HCT116 (cell line): ENCODE measurements at regions not wholly inside any gene's neighbourhood (a gene's known extent, or its start where the extent isn't known, plus 50 kb on each side); places are given as distances from the start of the nearest gene placed in this dataset.

Experiments used
- ATAC-seq: fragments of 200-7000 bp; cut with Tn5 transposase; 2 replicates; pipeline ENCODE4 v1.9.1; 2020; ENCODE audit warnings: mild to moderate bottlenecking, moderate library complexity
- BruUV-seq: library from RNA; stranded (reverse); fragments of 400-500 nt; replicated peaks from 2 replicates; lab custom pipeline; 2021; lab: Mats Ljungman, UMichigan
- CTCF ChIA-PET: fragments of 300-600 bp; sonication (Branson Sonifier 250); formaldehyde crosslinking; loops from one replicate; lab custom pipeline; 2021; ENCODE audit warnings: antibody characterized with exemption; lab: Charles Lee
- POLR2A ChIA-PET: fragments of 300-600, 350-600 bp; sonication (Branson Sonifier 250); formaldehyde crosslinking; loops from one replicate; lab custom pipeline; 2021; ENCODE audit warnings: antibody characterized with exemption; lab: Charles Lee
- RAD21 ChIA-PET, 2 experiments: fragments of 300-600 bp; sonication (Branson Sonifier 250); formaldehyde crosslinking; loops; one replicate each; lab custom pipeline; 2023; ENCODE audit warnings: low total read pairs in 2 of 2; ENCODE audit not compliant: uncharacterized antibody in 2 of 2, unreplicated experiment in 2 of 2, low non-redundant PET in 1 of 2; lab: Charles Lee
- DNase-seq: peaks from one replicate; pipeline ENCODE4 v3.0.0-alpha.2; 2010; ENCODE audit warnings: low read depth, low spot score
- H2AFZ ChIP-seq: fragments of 200-600 bp; shearing (Covaris generic), sonication (generic); 2 replicates; pipeline ENCODE4 v1.6.1; 2017; ENCODE audit warnings: low read depth, mixed run types, mixed read lengths, antibody characterized with exemption, low read length; ENCODE audit not compliant: poor library complexity, severe bottlenecking
- H3K27ac ChIP-seq: 2 replicates; pipeline ENCODE4 v1.5.1; 2012; ENCODE audit warnings: low read depth, low read length
- H3K27me3 ChIP-seq: fragments of 200-600 bp; sonication (generic); 2 replicates; pipeline ENCODE4 v1.6.1; 2016; ENCODE audit warnings: mixed run types, low read length, mixed read lengths; ENCODE audit not compliant: insufficient read depth
- H3K36me3 ChIP-seq, 2 experiments: fragments of 200-500 bp in 1 of 2; fragments of 200-600 bp in 1 of 2; sonication (Bioruptor generic) in 1 of 2; sonication (generic) in 1 of 2; 2 replicates each; pipeline versions ENCODE4 v1.5.1 to v1.6.1; 2014 to 2016; ENCODE audit warnings: low read length in 2 of 2, inconsistent platforms in 1 of 2, mixed read lengths in 1 of 2, mixed run types in 1 of 2; ENCODE audit not compliant: insufficient read depth in 2 of 2, control insufficient read depth in 1 of 2
- H3K4me1 ChIP-seq, 2 experiments: fragments of 200-600 bp in 1 of 2; sonication (generic) in 1 of 2; 2 replicates each; pipeline versions ENCODE4 v1.5.1 to v1.6.1; 2012 to 2017; ENCODE audit warnings: low read length in 2 of 2, inconsistent platforms in 1 of 2, mild to moderate bottlenecking in 1 of 2, mixed read lengths in 1 of 2, mixed run types in 1 of 2, moderate library complexity in 1 of 2; ENCODE audit not compliant: insufficient read depth in 2 of 2, control insufficient read depth in 1 of 2
- H3K4me2 ChIP-seq: fragments of 200-600 bp; sonication (generic); 2 replicates; pipeline ENCODE4 v1.6.1; 2017; ENCODE audit warnings: mixed run types, low read length, mixed read lengths
- H3K4me3 ChIP-seq, 2 experiments: fragments of 200-600 bp in 1 of 2; sonication (generic) in 1 of 2; replicated peaks in 1 of 2; 2 replicates each; pipeline ENCODE4 v1.5.1; 2011 to 2016; ENCODE audit warnings: low read length in 2 of 2, control low read depth in 1 of 2, low read depth in 1 of 2, mild to moderate bottlenecking in 1 of 2, mixed read lengths in 1 of 2, mixed run types in 1 of 2
- H3K79me2 ChIP-seq: fragments of 200-600 bp; sonication (generic); 2 replicates; pipeline ENCODE4 v1.6.1; 2017; ENCODE audit warnings: mild to moderate bottlenecking, mixed run types, low read length, moderate library complexity, mixed read lengths; ENCODE audit not compliant: insufficient read depth
- H3K9ac ChIP-seq: fragments of 200-600 bp; sonication (generic); 2 replicates; pipeline ENCODE4 v1.6.1; 2016; ENCODE audit warnings: low read length, mixed read lengths
- H3K9me2 ChIP-seq: fragments of 200-600 bp; sonication (generic), shearing (Covaris generic); 2 replicates; pipeline ENCODE4 v1.6.1; 2017; ENCODE audit warnings: mixed run types, mild to moderate bottlenecking, moderate library complexity; ENCODE audit not compliant: insufficient read depth
- H3K9me3 ChIP-seq, 2 experiments: fragments of 200-500 bp in 1 of 2; fragments of 200-600 bp in 1 of 2; sonication (Bioruptor generic) in 1 of 2; sonication (generic) in 1 of 2; 2 replicates each; pipeline ENCODE4 v1.6.1; 2014 to 2017; ENCODE audit warnings: low read length in 2 of 2, mixed read lengths in 2 of 2, inconsistent platforms in 1 of 2, low read depth in 1 of 2, mild to moderate bottlenecking in 1 of 2, mixed run types in 1 of 2, moderate library complexity in 1 of 2; ENCODE audit not compliant: control insufficient read depth in 1 of 2, insufficient read depth in 1 of 2
- H4K20me1 ChIP-seq: fragments of 200-600 bp; sonication (generic), shearing (Covaris generic); 2 replicates; pipeline ENCODE4 v1.6.1; 2017; ENCODE audit warnings: mixed run types, mild to moderate bottlenecking, moderate library complexity; ENCODE audit not compliant: insufficient read depth
- CEBPB ChIP-seq: IDR thresholded peaks from 2 replicates; pipeline ENCODE4 v1.6.1; 2012; ENCODE audit warnings: low read depth
- EZH2phosphoT487 ChIP-seq: fragments of 200-600 bp; IDR thresholded peaks from 2 replicates; pipeline ENCODE4 v1.6.1; 2018; ENCODE audit warnings: antibody characterized with exemption, borderline replicate concordance
- FOSL1 ChIP-seq: IDR thresholded peaks from 2 replicates; pipeline ENCODE4 v1.6.1; 2012; ENCODE audit warnings: low read depth
- POLR2A ChIP-seq: IDR thresholded peaks from 2 replicates; pipeline ENCODE4 v1.7.0; 2011; ENCODE audit warnings: borderline replicate concordance; ENCODE audit not compliant: insufficient read depth, insufficient read length; ENCODE audit errors: extremely low read depth
- RAD21 ChIP-seq: IDR thresholded peaks from 2 replicates; pipeline ENCODE4 v1.6.1; 2012; ENCODE audit warnings: low read depth, mild to moderate bottlenecking
- SP1 ChIP-seq: IDR thresholded peaks from 2 replicates; pipeline ENCODE4 v1.6.1; 2012; ENCODE audit warnings: low read depth
- SRF ChIP-seq: IDR thresholded peaks from 2 replicates; pipeline ENCODE4 v1.6.1; 2012; ENCODE audit warnings: low read depth
- TCF7L2 ChIP-seq: IDR thresholded peaks from 2 replicates; pipeline ENCODE4 v1.7.0; 2011; ENCODE audit warnings: borderline replicate concordance, inconsistent platforms; ENCODE audit not compliant: insufficient read depth, insufficient read length; ENCODE audit errors: extremely low read depth
- YY1 ChIP-seq: IDR thresholded peaks from 2 replicates; pipeline ENCODE4 v1.6.1; 2011; ENCODE audit warnings: low read length, low read depth, moderate library complexity, mild to moderate bottlenecking; ENCODE audit not compliant: insufficient replicate concordance; ENCODE audit errors: extremely low read depth
- ZNF274 ChIP-seq: fragments of 200-500 bp; sonication (Bioruptor generic); IDR thresholded peaks from 2 replicates; pipeline ENCODE4 v1.6.1; 2014; ENCODE audit warnings: mild to moderate bottlenecking, low read depth, low read length, inconsistent platforms
- intact Hi-C: fragments of 100-400 bp; cut with micrococcal nuclease; formaldehyde crosslinking; loops from 2 replicates; pipeline ENCODE4 v1.10.0; 2022
- TF ChIP-seq, protein P1 (sequence below): IDR thresholded peaks from 2 replicates; pipeline ENCODE4 v1.6.1; 2012; ENCODE audit warnings: low read depth
- TF ChIP-seq, protein P2 (sequence below), 3 experiments: fragments of 200-600 bp in 1 of 3; sonication (generic) in 1 of 3; IDR thresholded peaks in 2 of 3; conservative IDR thresholded peaks in 1 of 3; 2 replicates each; pipeline ENCODE4 v1.5.1; 2012 to 2017; ENCODE audit warnings: low read depth in 2 of 3, low read length in 2 of 3, antibody characterized with exemption in 1 of 3, borderline replicate concordance in 1 of 3, control low read depth in 1 of 3, mild to moderate bottlenecking in 1 of 3, mixed read lengths in 1 of 3, mixed run types in 1 of 3, moderate library complexity in 1 of 3; ENCODE audit not compliant: insufficient read depth in 1 of 3

DNA sequence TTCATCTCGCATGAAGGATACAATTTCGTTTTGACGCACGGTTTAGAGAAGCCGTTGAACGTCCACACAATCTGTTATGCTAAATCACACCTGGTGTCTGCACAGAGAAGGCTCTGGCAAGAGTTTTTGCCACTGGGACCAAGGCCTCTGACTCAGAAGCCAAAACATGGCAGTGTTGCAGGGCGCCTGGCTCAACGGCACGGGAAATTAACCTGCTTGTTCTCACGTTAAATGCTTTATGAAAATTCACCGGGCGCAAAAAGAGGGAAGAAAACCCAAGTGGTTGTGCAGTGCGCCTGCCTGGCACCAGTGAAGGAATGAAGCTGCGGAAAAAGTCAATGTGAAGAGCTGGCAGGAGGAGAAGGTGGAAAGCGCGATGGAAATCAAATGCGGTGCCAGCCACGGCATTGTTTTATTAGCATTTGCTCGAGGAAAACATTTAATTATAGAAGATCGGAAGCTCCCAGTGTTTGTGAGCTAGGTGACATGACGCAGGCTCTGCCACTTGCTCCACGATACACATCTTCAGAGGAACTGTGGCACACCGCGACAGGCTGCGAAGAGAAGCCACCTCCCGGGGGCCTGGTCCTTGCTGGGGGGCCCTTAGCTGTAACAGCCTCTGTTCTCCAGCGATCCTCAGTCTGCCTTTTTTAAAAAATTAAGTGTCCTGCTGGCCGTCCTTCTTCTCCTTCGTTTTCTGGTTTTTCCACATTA is 126.2 kb downstream of the ZIC5 start:
- Histone ChIP-seq H3K9ac (no peak overlapping the region), H2AFZ (no peak overlapping the region), H3K27me3 (no peaks in the 10 kb centered on the region; the same call in 1 of the 2 replicates), H3K4me1 (no peaks in the 10 kb centered on the region), H3K27ac (no peak overlapping the region), H3K4me3 (no peak overlapping the region), H3K4me2 (no peak overlapping the region), H3K36me3 (no peaks in the 10 kb centered on the region), H3K9me2 (no peaks in the 10 kb centered on the region), H3K79me2 (no peaks in the 10 kb centered on the region), H3K9me3 (no peaks in the 10 kb centered on the region), H4K20me1 (no peaks in the 10 kb centered on the region)
- CTCF ChIA-PET: no interaction called here
- POLR2A ChIA-PET: no interaction called here
- intact Hi-C loops: no loop called here
- DNase-seq: no peak
- RAD21 ChIA-PET: no interaction called here
- no peak for TF ChIP-seq EZH2phosphoT487
- no peak for TF ChIP-seq RAD21
- TF ChIP-seq, protein P1, sequence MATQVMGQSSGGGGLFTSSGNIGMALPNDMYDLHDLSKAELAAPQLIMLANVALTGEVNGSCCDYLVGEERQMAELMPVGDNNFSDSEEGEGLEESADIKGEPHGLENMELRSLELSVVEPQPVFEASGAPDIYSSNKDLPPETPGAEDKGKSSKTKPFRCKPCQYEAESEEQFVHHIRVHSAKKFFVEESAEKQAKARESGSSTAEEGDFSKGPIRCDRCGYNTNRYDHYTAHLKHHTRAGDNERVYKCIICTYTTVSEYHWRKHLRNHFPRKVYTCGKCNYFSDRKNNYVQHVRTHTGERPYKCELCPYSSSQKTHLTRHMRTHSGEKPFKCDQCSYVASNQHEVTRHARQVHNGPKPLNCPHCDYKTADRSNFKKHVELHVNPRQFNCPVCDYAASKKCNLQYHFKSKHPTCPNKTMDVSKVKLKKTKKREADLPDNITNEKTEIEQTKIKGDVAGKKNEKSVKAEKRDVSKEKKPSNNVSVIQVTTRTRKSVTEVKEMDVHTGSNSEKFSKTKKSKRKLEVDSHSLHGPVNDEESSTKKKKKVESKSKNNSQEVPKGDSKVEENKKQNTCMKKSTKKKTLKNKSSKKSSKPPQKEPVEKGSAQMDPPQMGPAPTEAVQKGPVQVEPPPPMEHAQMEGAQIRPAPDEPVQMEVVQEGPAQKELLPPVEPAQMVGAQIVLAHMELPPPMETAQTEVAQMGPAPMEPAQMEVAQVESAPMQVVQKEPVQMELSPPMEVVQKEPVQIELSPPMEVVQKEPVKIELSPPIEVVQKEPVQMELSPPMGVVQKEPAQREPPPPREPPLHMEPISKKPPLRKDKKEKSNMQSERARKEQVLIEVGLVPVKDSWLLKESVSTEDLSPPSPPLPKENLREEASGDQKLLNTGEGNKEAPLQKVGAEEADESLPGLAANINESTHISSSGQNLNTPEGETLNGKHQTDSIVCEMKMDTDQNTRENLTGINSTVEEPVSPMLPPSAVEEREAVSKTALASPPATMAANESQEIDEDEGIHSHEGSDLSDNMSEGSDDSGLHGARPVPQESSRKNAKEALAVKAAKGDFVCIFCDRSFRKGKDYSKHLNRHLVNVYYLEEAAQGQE: no peak
- TF ChIP-seq SRF: no peak
- TF ChIP-seq, protein P2, sequence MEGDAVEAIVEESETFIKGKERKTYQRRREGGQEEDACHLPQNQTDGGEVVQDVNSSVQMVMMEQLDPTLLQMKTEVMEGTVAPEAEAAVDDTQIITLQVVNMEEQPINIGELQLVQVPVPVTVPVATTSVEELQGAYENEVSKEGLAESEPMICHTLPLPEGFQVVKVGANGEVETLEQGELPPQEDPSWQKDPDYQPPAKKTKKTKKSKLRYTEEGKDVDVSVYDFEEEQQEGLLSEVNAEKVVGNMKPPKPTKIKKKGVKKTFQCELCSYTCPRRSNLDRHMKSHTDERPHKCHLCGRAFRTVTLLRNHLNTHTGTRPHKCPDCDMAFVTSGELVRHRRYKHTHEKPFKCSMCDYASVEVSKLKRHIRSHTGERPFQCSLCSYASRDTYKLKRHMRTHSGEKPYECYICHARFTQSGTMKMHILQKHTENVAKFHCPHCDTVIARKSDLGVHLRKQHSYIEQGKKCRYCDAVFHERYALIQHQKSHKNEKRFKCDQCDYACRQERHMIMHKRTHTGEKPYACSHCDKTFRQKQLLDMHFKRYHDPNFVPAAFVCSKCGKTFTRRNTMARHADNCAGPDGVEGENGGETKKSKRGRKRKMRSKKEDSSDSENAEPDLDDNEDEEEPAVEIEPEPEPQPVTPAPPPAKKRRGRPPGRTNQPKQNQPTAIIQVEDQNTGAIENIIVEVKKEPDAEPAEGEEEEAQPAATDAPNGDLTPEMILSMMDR (IDR thresholded peaks at IDR 0.05 in 2 of 3, conservative IDR thresholded peaks at IDR 0.05 in 1 of 3; ENCODE audit: borderline replicate concordance in 1 of 3, insufficient read depth in 1 of 3, low read depth in 2 of 3, low read length in 2 of 3): no peak
- TF ChIP-seq YY1: no peak
- no peak for TF ChIP-seq TCF7L2
- no peak for TF ChIP-seq ZNF274
- no peak for TF ChIP-seq FOSL1
- TF ChIP-seq CEBPB: no peak
- TF ChIP-seq SP1: no peak
- TF ChIP-seq POLR2A: no peak
- BruUV-seq: no TSS peak
- no peak for ATAC-seq
